Fibroblast of skin of scalp (primary cell): ENCODE measurements at regions not wholly inside any gene's neighbourhood (a gene's known extent, or its start where the extent isn't known, plus 50 kb on each side); places are given as distances from the start of the nearest gene placed in this dataset.
"Not testable (repeated sequence)": the region's sequence is repeated elsewhere in the genome, so short reads cannot be mapped to it uniquely, and the experiment has no call there.

Source experiments
- DNase-seq: peaks from one replicate; pipeline ENCODE4 v3.0.0-alpha.2; 2013

GRCh38 chr6:5896476-5897200, 110.1 kb downstream of the NRN1 start:
- DNase-seq, result no peak

- DNase-seq, result no peak
Measured at GRCh38 chr6:5894357-5894756, 112.4 kb downstream of the NRN1 start.

- no peak for DNase-seq
Measured at GRCh38 chr6:5893295-5893694, 113.4 kb downstream of the NRN1 start.

- DNase-seq, result no peak
Measured at GRCh38 chr6:5892669-5893068, 114.1 kb downstream of the NRN1 start.

GRCh38 chr6:5878792-5879191, 127.9 kb downstream of the NRN1 start:
- DNase-seq, result no peak

GRCh38 chr6:5876076-5876475, 130.6 kb downstream of the NRN1 start:
- DNase-seq, result no peak

- not testable (repeated sequence) for DNase-seq
Measured at GRCh38 chr6:5873976-5874375, 132.7 kb downstream of the NRN1 start.

- DNase-seq, result no peak
Measured at GRCh38 chr6:5871296-5871695, 135.4 kb downstream of the NRN1 start.

- no peak for DNase-seq
Measured at GRCh38 chr6:5869676-5870075, 137.0 kb downstream of the NRN1 start.

GRCh38 chr6:5869261-5869660, 137.5 kb downstream of the NRN1 start:
- DNase-seq, result no peak

- peak; percentile 83 for DNase-seq
Measured at GRCh38 chr6:5866547-5867051, 140.1 kb downstream of the NRN1 start.

GRCh38 chr6:5865506-5866031, 141.2 kb downstream of the NRN1 start:
- no peak for DNase-seq

GRCh38 chr6:5860849-5861248, 145.9 kb downstream of the NRN1 start:
- no peak for DNase-seq

- no peak for DNase-seq
Measured at GRCh38 chr6:5855787-5856470, 150.8 kb downstream of the NRN1 start.

- DNase-seq, result no peak
Measured at GRCh38 chr6:5854899-5855298, 151.8 kb downstream of the NRN1 start.

GRCh38 chr6:5851261-5851757, 155.4 kb downstream of the NRN1 start:
- peak; percentile 39 for DNase-seq

- DNase-seq, result no peak
Measured at GRCh38 chr6:5850848-5851255, 155.9 kb downstream of the NRN1 start.

GRCh38 chr6:5846889-5847288, 159.8 kb downstream of the NRN1 start:
- DNase-seq, result no peak

- no peak for DNase-seq
Measured at GRCh38 chr6:5846335-5846734, 160.4 kb downstream of the NRN1 start.

GRCh38 chr6:5843078-5843477, 163.6 kb downstream of the NRN1 start:
- DNase-seq, result no peak

GRCh38 chr6:5840734-5841390, 165.9 kb downstream of the NRN1 start:
- no peak for DNase-seq

GRCh38 chr6:5838656-5839396, 167.9 kb downstream of the NRN1 start:
- no peak for DNase-seq
